HepG2 (cell line): ENCODE measurements at regions not wholly inside any gene's neighbourhood (a gene's known extent, or its start where the extent isn't known, plus 50 kb on each side); places are given as distances from the start of the nearest gene placed in this dataset.

Experiments
- ATAC-seq: fragments of 200-7000 bp; cut with Tn5 transposase; 3 replicates; pipeline ENCODE4 v1.9.1; 2020; ENCODE audit warnings: mild to moderate bottlenecking, moderate library complexity
- BruUV-seq: library from RNA; stranded (reverse); fragments of 400-500 nt; replicated peaks from 2 replicates; lab custom pipeline; 2021; lab: Mats Ljungman, UMichigan
- CTCF ChIA-PET: fragments of 300-600 bp; formaldehyde crosslinking; extraction: SDS; loops from one replicate; lab custom pipeline; 2021; ENCODE audit warnings: low total read pairs, inconsistent platforms, low intra/inter-chr PET ratio; lab: Yijun Ruan, JAX
- POLR2A ChIA-PET: fragments of 350-600 bp; sonication (Branson Sonifier 250); formaldehyde crosslinking; loops from one replicate; lab custom pipeline; 2020; ENCODE audit warnings: antibody characterized with exemption, inconsistent platforms; lab: Yijun Ruan, JAX
- DNase-seq: peaks from one replicate; pipeline ENCODE4 v3.0.0-alpha.2; 2015; ENCODE audit warnings: low spot score
- FAIRE-seq: peaks from 3 replicates; lab custom pipeline; 2011; peaks lifted over from hg19 to GRCh38; lab: Jason Lieb, UNC
- H2AFZ ChIP-seq: one replicate; pipeline ENCODE4 v1.6.1; 2011; ENCODE audit warnings: low read length, inconsistent platforms
- H3K27ac ChIP-seq: fragments of 300-600 bp; 3 replicates; pipeline ENCODE4 v1.8.0; 2011; ENCODE audit warnings: mixed run types, mild to moderate bottlenecking, mixed read lengths, low read length, inconsistent platforms; ENCODE audit not compliant: insufficient read depth; ENCODE audit errors: extremely low read length
- H3K27me3 ChIP-seq, 2 experiments: fragments of 200-600 bp in 1 of 2; 2 replicates in 1 of 2; 3 replicates in 1 of 2; pipeline versions ENCODE4 v1.6.0 to v1.8.0; 2011; ENCODE audit warnings: low read length in 2 of 2, mild to moderate bottlenecking in 2 of 2, moderate library complexity in 2 of 2, inconsistent platforms in 1 of 2; ENCODE audit not compliant: insufficient read depth in 2 of 2, control insufficient read depth in 1 of 2
- H3K36me3 ChIP-seq, 2 experiments: fragments of 200-600 bp in 1 of 2; replicated peaks in 1 of 2; 2 replicates in 1 of 2; 3 replicates in 1 of 2; pipeline versions ENCODE4 v1.5.1 to v1.8.0; 2011; ENCODE audit warnings: low read length in 2 of 2, inconsistent platforms in 1 of 2; ENCODE audit not compliant: insufficient read depth in 2 of 2, control insufficient read depth in 1 of 2
- H3K4me1 ChIP-seq: 2 replicates; pipeline ENCODE4 v1.5.1; 2012; ENCODE audit warnings: low read length, inconsistent platforms; ENCODE audit not compliant: insufficient read depth
- H3K4me2 ChIP-seq: 2 replicates; pipeline ENCODE4 v1.6.0; 2011; ENCODE audit warnings: low read depth, low read length, inconsistent platforms
- H3K4me3 ChIP-seq, 3 experiments: fragments of 200-600 bp in 1 of 3; sonication (generic), shearing (Covaris generic) in 1 of 3; replicated peaks in 1 of 3; 2 replicates each; pipeline ENCODE4 v1.5.1; 2011 to 2016; ENCODE audit warnings: low read length in 3 of 3, inconsistent platforms in 2 of 3, low read depth in 2 of 3, mild to moderate bottlenecking in 2 of 3, control low read depth in 1 of 3, mixed read lengths in 1 of 3; ENCODE audit not compliant: insufficient read depth in 1 of 3
- H3K79me2 ChIP-seq: one replicate; pipeline ENCODE4 v1.6.1; 2011; ENCODE audit warnings: low read length, inconsistent platforms; ENCODE audit not compliant: insufficient read depth
- H3K9ac ChIP-seq: 2 replicates; pipeline ENCODE4 v1.6.0; 2011; ENCODE audit warnings: mild to moderate bottlenecking, low read depth, low read length, inconsistent platforms; ENCODE audit not compliant: insufficient read depth
- H3K9me3 ChIP-seq: 2 replicates; pipeline ENCODE4 v1.5.1; 2012; ENCODE audit warnings: mild to moderate bottlenecking, low read length
- H4K20me1 ChIP-seq: 2 replicates; pipeline ENCODE4 v1.6.0; 2011; ENCODE audit warnings: inconsistent platforms, mild to moderate bottlenecking, low read length, moderate library complexity; ENCODE audit not compliant: insufficient read depth
- CBX5 ChIP-seq: sonication (generic); formaldehyde crosslinking; IDR thresholded peaks from 2 replicates; pipeline ENCODE4 v1.4.0; 2020; ENCODE audit warnings: missing genetic modification reagents, borderline replicate concordance
- FLYWCH1 ChIP-seq: sonication (generic); formaldehyde crosslinking; IDR thresholded peaks from 2 replicates; pipeline ENCODE4 v1.8.1; 2023; ENCODE audit warnings: mild to moderate bottlenecking, missing genetic modification reagents
- NCOA1 ChIP-seq: sonication (generic); formaldehyde crosslinking; IDR thresholded peaks from 2 replicates; pipeline ENCODE4 v1.9.0; 2021; ENCODE audit warnings: missing genetic modification reagents
- RARG ChIP-seq: sonication (generic); formaldehyde crosslinking; IDR thresholded peaks from 2 replicates; pipeline ENCODE4 v1.4.0; 2020; ENCODE audit warnings: low read depth, mild to moderate bottlenecking, missing genetic modification reagents
- SIN3A ChIP-seq: IDR thresholded peaks from 2 replicates; pipeline ENCODE4 v1.6.1; 2011; ENCODE audit warnings: low read depth, mild to moderate bottlenecking, control low read depth, low read length, borderline replicate concordance
- TMF1 ChIP-seq: sonication (generic); formaldehyde crosslinking; IDR thresholded peaks from 2 replicates; pipeline ENCODE4 v1.8.1; 2022; ENCODE audit warnings: low read depth, missing genetic modification reagents
- ZNF232 ChIP-seq: sonication (generic); formaldehyde crosslinking; IDR thresholded peaks from 2 replicates; pipeline ENCODE4 v1.4.0; 2020; ENCODE audit warnings: missing genetic modification reagents, borderline replicate concordance
- ZNF337 ChIP-seq: sonication (generic); formaldehyde crosslinking; IDR thresholded peaks from 2 replicates; pipeline ENCODE4 v1.5.1; 2020; ENCODE audit warnings: missing genetic modification reagents, low read depth, mild to moderate bottlenecking, borderline replicate concordance
- ZNF552 ChIP-seq: sonication (generic); formaldehyde crosslinking; IDR thresholded peaks from 2 replicates; pipeline ENCODE4 v1.9.0; 2022; ENCODE audit warnings: missing genetic modification reagents, mild to moderate bottlenecking, borderline replicate concordance
- ZNF850 ChIP-seq: sonication (generic); formaldehyde crosslinking; conservative IDR thresholded peaks from 2 replicates; pipeline ENCODE4 v1.9.0; 2021; ENCODE audit warnings: mild to moderate bottlenecking, missing genetic modification reagents
- in situ Hi-C: cut with HindIII; loops from 2 replicates; pipeline ENCODE4 v1.10.0; 2017; ENCODE audit warnings: low pct_unique_long_range_greater_than_20kb; ENCODE audit not compliant: extremely low pct_ligation_motif_present
- intact Hi-C: fragments of 100-400 bp; cut with micrococcal nuclease; formaldehyde crosslinking; loops from one replicate; pipeline ENCODE4 v1.10.0; 2022; ENCODE audit not compliant: unreplicated experiment
- TF ChIP-seq, protein P1 (sequence below), 2 experiments: sonication (generic) in 1 of 2; formaldehyde crosslinking in 1 of 2; IDR thresholded peaks; 2 replicates each; pipeline versions ENCODE4 v1.6.1 to v1.9.0; 2014 to 2022; ENCODE audit warnings: antibody characterized with exemption in 1 of 2, borderline replicate concordance in 1 of 2, inconsistent platforms in 1 of 2, low read depth in 1 of 2, missing genetic modification reagents in 1 of 2

- in situ Hi-C loops = no loop called here
- no peak overlapping the region for H2AFZ ChIP-seq
- DNase-seq (no peak), FAIRE-seq (no peak), ATAC-seq (no peak)
- intact Hi-C loops = no loop called here
- H3K36me3 ChIP-seq = no peaks in the 10 kb centered on the region
- H3K9me3 ChIP-seq = peaks cover 74% of the 10 kb centered on the region
- H3K27ac ChIP-seq = no peak overlapping the region
- POLR2A ChIA-PET = no interaction called here
- no peak overlapping the region for H3K4me2 ChIP-seq
- TF ChIP-seq ZNF232 (CRISPR knock-in tag) (no peak), FLYWCH1 (CRISPR knock-in tag) (no peak), ZNF552 (CRISPR knock-in tag) (no peak), NCOA1 (CRISPR knock-in tag) (no peak), ZNF850 (CRISPR knock-in tag) (no peak), SIN3A (no peak), CBX5 (no peak), TMF1 (CRISPR knock-in tag) (no peak), RARG (CRISPR knock-in tag) (no peak), ZNF337 (CRISPR knock-in tag) (no peak)
- TF ChIP-seq, protein P1, sequence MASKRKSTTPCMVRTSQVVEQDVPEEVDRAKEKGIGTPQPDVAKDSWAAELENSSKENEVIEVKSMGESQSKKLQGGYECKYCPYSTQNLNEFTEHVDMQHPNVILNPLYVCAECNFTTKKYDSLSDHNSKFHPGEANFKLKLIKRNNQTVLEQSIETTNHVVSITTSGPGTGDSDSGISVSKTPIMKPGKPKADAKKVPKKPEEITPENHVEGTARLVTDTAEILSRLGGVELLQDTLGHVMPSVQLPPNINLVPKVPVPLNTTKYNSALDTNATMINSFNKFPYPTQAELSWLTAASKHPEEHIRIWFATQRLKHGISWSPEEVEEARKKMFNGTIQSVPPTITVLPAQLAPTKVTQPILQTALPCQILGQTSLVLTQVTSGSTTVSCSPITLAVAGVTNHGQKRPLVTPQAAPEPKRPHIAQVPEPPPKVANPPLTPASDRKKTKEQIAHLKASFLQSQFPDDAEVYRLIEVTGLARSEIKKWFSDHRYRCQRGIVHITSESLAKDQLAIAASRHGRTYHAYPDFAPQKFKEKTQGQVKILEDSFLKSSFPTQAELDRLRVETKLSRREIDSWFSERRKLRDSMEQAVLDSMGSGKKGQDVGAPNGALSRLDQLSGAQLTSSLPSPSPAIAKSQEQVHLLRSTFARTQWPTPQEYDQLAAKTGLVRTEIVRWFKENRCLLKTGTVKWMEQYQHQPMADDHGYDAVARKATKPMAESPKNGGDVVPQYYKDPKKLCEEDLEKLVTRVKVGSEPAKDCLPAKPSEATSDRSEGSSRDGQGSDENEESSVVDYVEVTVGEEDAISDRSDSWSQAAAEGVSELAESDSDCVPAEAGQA (IDR thresholded peaks at IDR 0.05; ENCODE audit: low read depth) = no peak
- TF ChIP-seq, protein P1 (CRISPR knock-in tag; IDR thresholded peaks at IDR 0.05; ENCODE audit: borderline replicate concordance) = no peak
- H3K27me3 ChIP-seq = no peaks in the 10 kb centered on the region
- H3K4me1 ChIP-seq = no peaks in the 10 kb centered on the region
- no peaks in the 10 kb centered on the region for H3K79me2 ChIP-seq
- no peaks in the 10 kb centered on the region for H4K20me1 ChIP-seq
- CTCF ChIA-PET = no interaction called here
- BruUV-seq = no TSS peak
- no peak overlapping the region for H3K4me3 ChIP-seq
- no peak overlapping the region for H3K9ac ChIP-seq
Observed at GRCh38 chr4:95675623-95676022, 126.8 kb upstream of the UNC5C start.
